Upper lobe of right lung (tissue), 1 donor: ENCODE measurements at regions not wholly inside any gene's neighbourhood (a gene's known extent, or its start where the extent isn't known, plus 50 kb on each side); places are given as distances from the start of the nearest gene placed in this dataset.

Experiments used
- ATAC-seq: fragments of 200-7000 bp; cut with Tn5 transposase; one replicate; pipeline ENCODE4 v1.9.1; 2020; ENCODE audit warnings: mild to moderate bottlenecking, moderate library complexity
- DNase-seq: peaks from one replicate; pipeline ENCODE4 v3.0.0-alpha.2; 2020
- H3K27ac ChIP-seq: fragments of 200-600 bp; one replicate; pipeline ENCODE4 v1.8.0; 2022
- H3K27me3 ChIP-seq: fragments of 200-600 bp; one replicate; pipeline ENCODE4 v1.8.0; 2022; ENCODE audit warnings: mild to moderate bottlenecking
- H3K36me3 ChIP-seq: fragments of 200-600 bp; one replicate; pipeline ENCODE4 v1.8.0; 2022
- H3K4me1 ChIP-seq: fragments of 200-600 bp; one replicate; pipeline ENCODE4 v1.8.0; 2022
- H3K4me3 ChIP-seq: fragments of 200-600 bp; one replicate; pipeline ENCODE4 v1.8.0; 2022; ENCODE audit warnings: mild to moderate bottlenecking
- H3K9me3 ChIP-seq: fragments of 200-600 bp; one replicate; pipeline ENCODE4 v1.8.0; 2022
- intact Hi-C: fragments of 100-400 bp; cut with DNase I; formaldehyde crosslinking; loops from one replicate; pipeline ENCODE4 v1.11.0; 2022
- TF ChIP-seq, protein P1 (sequence below): fragments of 200-600 bp; IDR thresholded peaks from one replicate; pipeline ENCODE4 v1.8.0; 2022; ENCODE audit warnings: antibody characterized with exemption
- donor health status: DM: no; HTN: yes; CAD: no; lungs with severe emphysema.

DNA sequence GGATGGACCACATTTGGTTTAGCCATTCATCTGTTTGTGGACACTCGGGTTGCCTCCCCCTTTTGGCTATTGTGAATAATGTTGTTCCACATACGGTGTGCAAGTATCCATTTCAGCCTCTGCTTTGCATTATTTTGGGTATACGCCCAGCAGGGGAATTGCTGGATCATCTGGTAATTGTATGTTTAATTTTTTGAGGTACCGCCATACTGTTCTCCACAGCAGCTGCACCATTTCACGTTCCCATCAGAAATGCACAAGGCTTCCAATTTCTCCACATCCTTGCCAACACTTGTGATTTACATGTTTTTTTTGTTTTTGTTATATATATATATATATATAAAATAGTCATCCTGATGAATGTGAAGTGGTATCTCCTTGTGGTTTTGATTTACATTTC lies 54.6 kb upstream of the TWIST2 start:
- no peak overlapping the region for H3K27ac ChIP-seq
- intact Hi-C loops = no loop called here
- peaks cover 16% of the 10 kb centered on the region for H3K27me3 ChIP-seq
- H3K9me3 ChIP-seq = no peaks in the 10 kb centered on the region
- TF ChIP-seq, protein P1, sequence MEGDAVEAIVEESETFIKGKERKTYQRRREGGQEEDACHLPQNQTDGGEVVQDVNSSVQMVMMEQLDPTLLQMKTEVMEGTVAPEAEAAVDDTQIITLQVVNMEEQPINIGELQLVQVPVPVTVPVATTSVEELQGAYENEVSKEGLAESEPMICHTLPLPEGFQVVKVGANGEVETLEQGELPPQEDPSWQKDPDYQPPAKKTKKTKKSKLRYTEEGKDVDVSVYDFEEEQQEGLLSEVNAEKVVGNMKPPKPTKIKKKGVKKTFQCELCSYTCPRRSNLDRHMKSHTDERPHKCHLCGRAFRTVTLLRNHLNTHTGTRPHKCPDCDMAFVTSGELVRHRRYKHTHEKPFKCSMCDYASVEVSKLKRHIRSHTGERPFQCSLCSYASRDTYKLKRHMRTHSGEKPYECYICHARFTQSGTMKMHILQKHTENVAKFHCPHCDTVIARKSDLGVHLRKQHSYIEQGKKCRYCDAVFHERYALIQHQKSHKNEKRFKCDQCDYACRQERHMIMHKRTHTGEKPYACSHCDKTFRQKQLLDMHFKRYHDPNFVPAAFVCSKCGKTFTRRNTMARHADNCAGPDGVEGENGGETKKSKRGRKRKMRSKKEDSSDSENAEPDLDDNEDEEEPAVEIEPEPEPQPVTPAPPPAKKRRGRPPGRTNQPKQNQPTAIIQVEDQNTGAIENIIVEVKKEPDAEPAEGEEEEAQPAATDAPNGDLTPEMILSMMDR = no peak
- no peaks in the 10 kb centered on the region for H3K4me1 ChIP-seq
- ATAC-seq (no peak), DNase-seq (no peak)
- no peak overlapping the region for H3K4me3 ChIP-seq
- no peaks in the 10 kb centered on the region for H3K36me3 ChIP-seq

DNA sequence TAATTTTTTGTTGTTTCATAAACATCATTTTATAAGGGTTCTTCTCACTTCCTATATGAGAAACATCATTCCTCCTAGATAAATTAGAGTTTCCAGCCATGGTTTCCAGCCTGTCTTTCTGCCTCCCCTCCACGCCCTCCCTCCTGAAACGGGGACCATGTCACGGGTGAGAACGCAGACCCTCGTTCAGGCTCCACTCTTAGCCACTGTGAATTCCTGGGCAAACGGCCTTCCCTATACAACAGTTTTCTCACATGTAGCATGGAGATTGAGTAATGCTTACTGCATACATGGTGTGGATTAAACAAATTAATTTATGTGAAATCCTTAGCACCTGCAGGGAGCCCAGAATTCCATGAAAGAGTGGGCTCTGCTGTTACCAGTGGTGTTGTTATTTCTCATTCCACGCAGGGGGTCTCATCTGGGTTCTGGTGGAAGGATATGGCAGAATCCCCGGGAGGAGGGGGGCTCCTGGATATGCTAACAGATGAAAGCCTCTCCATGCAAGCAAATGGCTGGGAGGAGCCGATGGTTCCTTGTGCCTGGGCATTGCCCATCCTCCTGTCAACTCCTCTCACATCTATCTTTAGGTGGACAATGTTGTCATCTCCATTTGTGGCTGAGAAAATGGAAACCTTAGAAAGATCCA lies 54.0 kb upstream of the TWIST2 start:
- no peak overlapping the region for H3K4me3 ChIP-seq
- intact Hi-C loops = no loop called here
- H3K27ac ChIP-seq = no peak overlapping the region
- no peaks in the 10 kb centered on the region for H3K9me3 ChIP-seq
- H3K36me3 ChIP-seq = no peaks in the 10 kb centered on the region
- H3K4me1 ChIP-seq = no peaks in the 10 kb centered on the region
- peaks cover 16% of the 10 kb centered on the region for H3K27me3 ChIP-seq
- ATAC-seq (no peak), DNase-seq (no peak)
- TF ChIP-seq, protein P1 = no peak

DNA sequence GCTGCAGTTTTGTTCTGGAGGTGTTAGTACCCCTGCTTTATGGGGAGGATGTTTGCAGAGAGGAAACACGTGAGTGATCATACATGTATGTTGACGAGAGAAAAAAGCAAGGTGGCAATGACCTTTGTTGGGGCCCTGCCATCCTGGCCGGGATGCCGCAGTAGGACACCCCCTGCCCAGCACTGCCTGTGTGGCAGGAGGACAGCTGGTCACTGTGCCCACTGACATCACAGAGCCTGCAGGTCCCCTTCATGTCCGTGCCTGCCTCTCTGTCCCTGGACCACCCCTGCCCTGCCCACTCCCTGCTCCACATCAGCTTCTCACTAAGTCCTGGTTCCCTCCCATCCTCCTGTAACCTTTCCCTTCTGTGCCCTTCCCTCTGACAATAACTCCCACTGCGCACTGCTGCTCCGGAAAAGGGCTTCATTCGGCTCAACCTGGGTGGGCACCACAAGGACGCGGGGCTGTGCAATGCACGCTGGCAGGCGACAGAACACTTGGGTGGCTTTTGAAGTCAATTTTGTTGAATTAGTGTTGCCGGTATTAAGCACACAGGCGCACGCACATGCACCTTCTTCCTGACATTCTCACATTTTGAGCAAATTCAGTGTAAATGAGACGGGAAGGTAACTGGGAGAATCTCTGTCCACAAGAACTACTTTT lies 51.5 kb upstream of the TWIST2 start:
- intact Hi-C loops = no loop called here
- DNase-seq = no peak
- ATAC-seq = no peak

DNA sequence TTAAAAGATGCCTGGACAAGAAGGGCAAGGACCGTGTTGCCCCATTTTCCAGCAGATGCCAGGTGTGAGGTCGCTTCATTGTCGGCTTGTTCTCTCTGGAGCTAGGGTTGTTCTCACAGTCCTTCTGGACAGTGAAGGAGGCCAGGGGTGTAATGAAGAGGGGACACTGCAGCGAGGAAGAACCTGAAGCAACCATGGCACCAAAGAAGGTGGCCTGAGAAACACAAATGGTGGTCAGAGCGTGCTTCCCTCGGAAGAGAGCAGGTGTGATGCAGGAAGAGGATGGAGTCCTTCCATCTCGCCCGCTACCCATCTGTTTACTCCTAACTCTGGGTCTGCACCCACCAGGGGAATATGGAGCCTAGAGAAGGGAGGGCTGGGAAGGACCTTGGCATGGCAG lies 50.3 kb upstream of the TWIST2 start:
- no peaks in the 10 kb centered on the region for H3K9me3 ChIP-seq
- no peak overlapping the region for H3K4me3 ChIP-seq
- no peak for DNase-seq
- ATAC-seq = no peak
- H3K27me3 ChIP-seq = peaks cover 7% of the 10 kb centered on the region
- intact Hi-C loops = no loop called here
- no peaks in the 10 kb centered on the region for H3K4me1 ChIP-seq
- H3K36me3 ChIP-seq = no peaks in the 10 kb centered on the region
- TF ChIP-seq, protein P1 = no peak
- no peak overlapping the region for H3K27ac ChIP-seq

More for the DNA sequence above, 51.5 kb upstream of the TWIST2 start:
- peaks cover 11% of the 10 kb centered on the region for H3K27me3 ChIP-seq
- no peak overlapping the region for H3K27ac ChIP-seq
- TF ChIP-seq, protein P1 = no peak
- no peaks in the 10 kb centered on the region for H3K4me1 ChIP-seq
- no peaks in the 10 kb centered on the region for H3K9me3 ChIP-seq
- no peaks in the 10 kb centered on the region for H3K36me3 ChIP-seq
- H3K4me3 ChIP-seq = no peak overlapping the region
